SU-DHL-6 (cell line): ENCODE measurements at regions not wholly inside any gene's neighbourhood (a gene's known extent, or its start where the extent isn't known, plus 50 kb on each side); places are given as distances from the start of the nearest gene placed in this dataset.

Source experiments
- H2AFZ ChIP-seq: fragments of 200-600 bp; sonication (generic); 2 replicates; pipeline ENCODE4 v1.6.1; 2014; ENCODE audit warnings: low read depth, mild to moderate bottlenecking, moderate library complexity, mixed read lengths, antibody characterized with exemption, low read length; ENCODE audit not compliant: severe bottlenecking
- H3F3A ChIP-seq: fragments of 200-600 bp; shearing (Covaris generic); 2 replicates; pipeline ENCODE4 v1.6.0; 2016; ENCODE audit warnings: antibody characterized with exemption, mild to moderate bottlenecking; ENCODE audit not compliant: insufficient read depth
- H3K27ac ChIP-seq: fragments of 200-600 bp; sonication (generic); 2 replicates; pipeline ENCODE4 v1.5.1; 2016; ENCODE audit warnings: low read depth, mild to moderate bottlenecking, low read length, moderate library complexity, mixed read lengths
- H3K27me3 ChIP-seq: fragments of 200-600 bp; sonication (generic), shearing (Covaris generic); 2 replicates; pipeline ENCODE4 v1.6.0; 2014; ENCODE audit warnings: mild to moderate bottlenecking, low read length
- H3K36me3 ChIP-seq: fragments of 200-600 bp; sonication (generic); 2 replicates; pipeline ENCODE4 v1.6.1; 2014; ENCODE audit warnings: mild to moderate bottlenecking, low read length, mixed read lengths
- H3K4me2 ChIP-seq: fragments of 300-600, 200-600 bp; shearing (Covaris generic), sonication (generic); 2 replicates; pipeline ENCODE4 v1.6.0; 2014; ENCODE audit warnings: low read length, low read depth, mild to moderate bottlenecking; ENCODE audit not compliant: poor library complexity, severe bottlenecking
- H3K4me3 ChIP-seq: fragments of 200-600 bp; sonication (generic); 2 replicates; pipeline ENCODE4 v1.5.1; 2014; ENCODE audit warnings: antibody characterized with exemption, low read length, mild to moderate bottlenecking, mixed read lengths; ENCODE audit not compliant: insufficient read depth, poor library complexity, severe bottlenecking
- H3K79me2 ChIP-seq: fragments of 200-600 bp; sonication (generic); 2 replicates; pipeline ENCODE4 v1.6.1; 2014; ENCODE audit warnings: mild to moderate bottlenecking, low read length, moderate library complexity; ENCODE audit not compliant: insufficient read depth
- H3K9ac ChIP-seq: fragments of 200-600 bp; sonication (generic); 2 replicates; pipeline ENCODE4 v1.7.0; 2014; ENCODE audit warnings: mild to moderate bottlenecking, low read length
- H3K9me2 ChIP-seq: fragments of 200-600 bp; sonication (generic); replicated peaks from 2 replicates; pipeline ENCODE4 v1.6.1; 2014; ENCODE audit warnings: low read length; ENCODE audit not compliant: insufficient read depth
- H3K9me3 ChIP-seq: fragments of 200-600 bp; sonication (generic); 2 replicates; pipeline ENCODE4 v1.6.1; 2014; ENCODE audit warnings: low read length, mixed read lengths; ENCODE audit not compliant: insufficient read depth
- H4K20me1 ChIP-seq: fragments of 200-600 bp; sonication (generic); 2 replicates; pipeline ENCODE4 v1.6.1; 2014; ENCODE audit warnings: low read depth, mild to moderate bottlenecking, antibody characterized with exemption, low read length, moderate library complexity, mixed read lengths
- EZH2phosphoT487 ChIP-seq: fragments of 200-600 bp; sonication (generic), shearing (Covaris generic); conservative IDR thresholded peaks from 2 replicates; pipeline ENCODE4 v1.6.1; 2018; ENCODE audit warnings: mild to moderate bottlenecking, antibody characterized with exemption, low read length, moderate library complexity, mixed read lengths
- TF ChIP-seq, protein P1 (sequence below): fragments of 200-600 bp; sonication (generic); IDR thresholded peaks from one replicate; pipeline ENCODE4 v1.5.1; 2017; ENCODE audit warnings: antibody characterized with exemption, mild to moderate bottlenecking, low read length, moderate library complexity; ENCODE audit not compliant: insufficient read depth, poor library complexity, severe bottlenecking

GRCh38 chr2:64219149-64219548 is 74.9 kb upstream of the PELI1 start:
- H3K27me3 ChIP-seq, result no peaks in the 10 kb centered on the region
- H3F3A ChIP-seq, result peaks cover 9% of the 10 kb centered on the region
- no peaks in the 10 kb centered on the region for H4K20me1 ChIP-seq
- no peak overlapping the region for H3K4me3 ChIP-seq
- H3K9me2 ChIP-seq, result no peaks in the 10 kb centered on the region
- no peak overlapping the region for H3K4me2 ChIP-seq
- H3K27ac ChIP-seq, result no peak overlapping the region
- no peaks in the 10 kb centered on the region for H3K9me3 ChIP-seq
- TF ChIP-seq EZH2phosphoT487, result no peak
- TF ChIP-seq, protein P1, sequence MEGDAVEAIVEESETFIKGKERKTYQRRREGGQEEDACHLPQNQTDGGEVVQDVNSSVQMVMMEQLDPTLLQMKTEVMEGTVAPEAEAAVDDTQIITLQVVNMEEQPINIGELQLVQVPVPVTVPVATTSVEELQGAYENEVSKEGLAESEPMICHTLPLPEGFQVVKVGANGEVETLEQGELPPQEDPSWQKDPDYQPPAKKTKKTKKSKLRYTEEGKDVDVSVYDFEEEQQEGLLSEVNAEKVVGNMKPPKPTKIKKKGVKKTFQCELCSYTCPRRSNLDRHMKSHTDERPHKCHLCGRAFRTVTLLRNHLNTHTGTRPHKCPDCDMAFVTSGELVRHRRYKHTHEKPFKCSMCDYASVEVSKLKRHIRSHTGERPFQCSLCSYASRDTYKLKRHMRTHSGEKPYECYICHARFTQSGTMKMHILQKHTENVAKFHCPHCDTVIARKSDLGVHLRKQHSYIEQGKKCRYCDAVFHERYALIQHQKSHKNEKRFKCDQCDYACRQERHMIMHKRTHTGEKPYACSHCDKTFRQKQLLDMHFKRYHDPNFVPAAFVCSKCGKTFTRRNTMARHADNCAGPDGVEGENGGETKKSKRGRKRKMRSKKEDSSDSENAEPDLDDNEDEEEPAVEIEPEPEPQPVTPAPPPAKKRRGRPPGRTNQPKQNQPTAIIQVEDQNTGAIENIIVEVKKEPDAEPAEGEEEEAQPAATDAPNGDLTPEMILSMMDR, result no peak
- H3K79me2 ChIP-seq, result no peaks in the 10 kb centered on the region
- no peak overlapping the region for H2AFZ ChIP-seq
- H3K36me3 ChIP-seq, result 0 out of 2 replicates have a peak, but pooled peaks cover 5% of the 10 kb centered on the region
- no peak overlapping the region for H3K9ac ChIP-seq

DNA sequence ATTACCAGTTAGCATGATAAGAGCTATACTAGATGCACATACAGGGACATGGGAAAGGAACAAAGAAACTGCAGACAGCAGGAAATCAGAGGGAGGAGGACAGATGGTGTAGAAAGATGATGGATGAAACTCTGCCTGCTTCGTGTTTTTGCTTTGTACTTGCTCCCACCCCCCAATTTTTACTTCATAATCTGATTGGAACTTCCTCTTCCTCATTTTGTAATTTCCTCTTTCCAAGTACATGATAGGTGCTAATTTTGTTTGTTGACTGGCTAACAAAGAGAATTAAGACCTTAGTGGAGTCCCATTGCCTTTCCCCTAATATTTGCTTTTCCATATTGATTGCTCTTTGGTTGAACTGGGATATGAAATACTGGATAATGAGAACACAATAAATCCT is 76.0 kb upstream of the PELI1 start:
- H2AFZ ChIP-seq, result no peak overlapping the region
- no peak overlapping the region for H3K27ac ChIP-seq
- H3K4me2 ChIP-seq, result no peak overlapping the region
- H3K4me3 ChIP-seq, result no peak overlapping the region
- no peaks in the 10 kb centered on the region for H3K79me2 ChIP-seq
- H3F3A ChIP-seq, result no peaks in the 10 kb centered on the region
- H3K9me2 ChIP-seq, result no peaks in the 10 kb centered on the region
- no peak for TF ChIP-seq EZH2phosphoT487
- TF ChIP-seq, protein P1, result no peak
- H3K27me3 ChIP-seq, result no peaks in the 10 kb centered on the region
- no peaks in the 10 kb centered on the region for H4K20me1 ChIP-seq
- no peaks in the 10 kb centered on the region for H3K9me3 ChIP-seq
- H3K36me3 ChIP-seq, result 0 out of 2 replicates have a peak, but pooled peaks cover 2% of the 10 kb centered on the region
- no peak overlapping the region for H3K9ac ChIP-seq

DNA sequence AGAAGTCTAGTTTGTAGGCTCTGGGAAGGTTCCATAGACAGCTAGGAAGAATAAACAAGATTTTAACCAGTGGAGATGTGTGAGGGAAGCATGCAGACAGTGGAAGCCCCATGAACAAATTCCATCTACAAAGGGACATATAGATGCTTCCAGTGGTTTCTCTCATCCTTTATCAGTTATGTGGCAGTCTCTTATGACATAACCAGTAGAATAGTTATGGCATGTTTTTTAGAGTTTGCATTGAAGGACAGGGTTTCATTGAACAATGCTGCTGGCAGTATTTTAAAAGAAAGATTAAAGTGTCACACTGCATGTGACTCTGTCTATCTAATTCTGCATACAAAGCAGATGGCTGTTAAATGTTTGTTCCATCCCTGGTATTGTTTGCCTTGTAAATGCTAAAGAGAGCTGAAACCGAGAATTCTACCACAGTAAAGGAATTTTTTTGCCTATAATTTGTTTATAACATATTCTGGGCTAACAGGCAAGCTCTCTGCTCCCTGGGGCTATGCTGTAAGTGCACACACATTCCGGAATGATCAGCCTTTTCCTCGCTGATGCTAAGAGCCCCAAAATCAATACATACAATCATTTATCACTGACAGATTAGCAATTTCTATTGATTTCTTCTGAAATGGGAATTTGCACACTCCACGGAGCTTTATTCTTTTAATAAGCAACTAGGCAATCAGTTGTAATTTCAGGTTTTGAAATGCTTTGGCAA is 76.8 kb upstream of the PELI1 start:
- Histone ChIP-seq H3K27me3 (no peaks in the 10 kb centered on the region), H3F3A (no peaks in the 10 kb centered on the region), H2AFZ (no peak overlapping the region), H3K9me2 (no peaks in the 10 kb centered on the region), H3K79me2 (no peaks in the 10 kb centered on the region), H3K4me3 (no peak overlapping the region), H4K20me1 (no peaks in the 10 kb centered on the region), H3K36me3 (0 out of 2 replicates have a peak, but pooled peaks cover 2% of the 10 kb centered on the region), H3K4me2 (no peak overlapping the region), H3K27ac (no peak overlapping the region), H3K9ac (no peak overlapping the region), H3K9me3 (no peaks in the 10 kb centered on the region)
- TF ChIP-seq EZH2phosphoT487, result no peak
- TF ChIP-seq, protein P1, result no peak
